Testis (tissue), 2 donors: ENCODE measurements at regions not wholly inside any gene's neighbourhood (a gene's known extent, or its start where the extent isn't known, plus 50 kb on each side); places are given as distances from the start of the nearest gene placed in this dataset.

ENCODE experiments used
- DNase-seq: peaks from one replicate; pipeline ENCODE4 v3.0.0-alpha.2; 2019
- H3K27ac ChIP-seq, 2 donors: fragments of 200-600 bp; sonication (generic); one replicate each; pipeline ENCODE4 v1.5.1; 2019
- H3K27me3 ChIP-seq: fragments of 200-600 bp; sonication (generic); one replicate; pipeline ENCODE4 v1.5.1; 2019
- H3K36me3 ChIP-seq: fragments of 200-600 bp; sonication (generic); one replicate; pipeline ENCODE4 v1.5.1; 2017; ENCODE audit warnings: low read depth; ENCODE audit errors: missing control alignments
- H3K4me1 ChIP-seq: fragments of 200-600 bp; sonication (generic); one replicate; pipeline ENCODE4 v1.5.1; 2019
- H3K4me3 ChIP-seq, 2 donors: fragments of 200-600 bp; sonication (generic); one replicate each; pipeline ENCODE4 v1.5.1; 2017 to 2019
- H3K9me3 ChIP-seq: fragments of 200-600 bp; sonication (generic); one replicate; pipeline ENCODE4 v1.5.1; 2017
- POLR2A ChIP-seq: fragments of 450-650 bp; IDR thresholded peaks from one replicate; pipeline ENCODE4 v1.6.1; 2017; ENCODE audit warnings: antibody characterized with exemption, mild to moderate bottlenecking, moderate library complexity
- WGBS, 2 donors: methylation state at CpG; one replicate each; pipeline ENCODE4 v1.1.5; 2018; 5-methylcytosine and 5-hydroxymethylcytosine counted together
- intact Hi-C: fragments of 100-400 bp; cut with DNase I; formaldehyde crosslinking; loops from one replicate; pipeline ENCODE4 v1.15.1; 2023; ENCODE audit warnings: low total_unique reads
- TF ChIP-seq, protein P1 (sequence below), 3 experiments: fragments of 450-650 bp in 2 of 3; fragments of 200-600 bp in 1 of 3; sonication (generic) in 1 of 3; IDR thresholded peaks; one replicate each; pipeline ENCODE4 v1.5.1; 2016 to 2019; ENCODE audit warnings: antibody characterized with exemption in 3 of 3, mild to moderate bottlenecking in 2 of 3, moderate library complexity in 1 of 3

DNA sequence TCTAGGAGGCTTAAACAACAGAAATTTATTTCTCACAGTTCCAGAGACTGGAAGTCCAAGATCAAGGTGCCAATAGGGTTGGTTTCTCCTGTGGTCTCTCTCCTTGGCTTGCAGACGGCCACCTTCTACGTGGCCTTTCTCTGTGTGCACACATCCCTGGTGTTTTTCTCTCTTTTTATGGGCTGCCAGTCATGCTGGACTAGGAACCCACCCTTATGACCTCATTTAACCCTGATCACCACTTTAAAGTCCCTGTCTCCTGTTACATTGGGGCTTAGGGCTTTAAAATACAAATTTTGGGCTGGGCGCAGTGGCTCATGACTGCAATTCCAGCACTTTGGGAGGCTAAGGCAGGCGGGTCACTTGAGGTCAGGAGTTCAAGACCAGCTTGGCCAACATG, 157.1 kb downstream of the TLE1 start:
- Histone ChIP-seq H3K4me1 (no peaks in the 10 kb centered on the region), H3K9me3 (no peaks in the 10 kb centered on the region), H3K4me3 (no peak overlapping the region), H3K36me3 (no peaks in the 10 kb centered on the region), H3K27me3 (no peaks in the 10 kb centered on the region), H3K27ac (no peak overlapping the region)
- intact Hi-C loops: no loop called here
- TF ChIP-seq POLR2A: no peak
- TF ChIP-seq, protein P1, sequence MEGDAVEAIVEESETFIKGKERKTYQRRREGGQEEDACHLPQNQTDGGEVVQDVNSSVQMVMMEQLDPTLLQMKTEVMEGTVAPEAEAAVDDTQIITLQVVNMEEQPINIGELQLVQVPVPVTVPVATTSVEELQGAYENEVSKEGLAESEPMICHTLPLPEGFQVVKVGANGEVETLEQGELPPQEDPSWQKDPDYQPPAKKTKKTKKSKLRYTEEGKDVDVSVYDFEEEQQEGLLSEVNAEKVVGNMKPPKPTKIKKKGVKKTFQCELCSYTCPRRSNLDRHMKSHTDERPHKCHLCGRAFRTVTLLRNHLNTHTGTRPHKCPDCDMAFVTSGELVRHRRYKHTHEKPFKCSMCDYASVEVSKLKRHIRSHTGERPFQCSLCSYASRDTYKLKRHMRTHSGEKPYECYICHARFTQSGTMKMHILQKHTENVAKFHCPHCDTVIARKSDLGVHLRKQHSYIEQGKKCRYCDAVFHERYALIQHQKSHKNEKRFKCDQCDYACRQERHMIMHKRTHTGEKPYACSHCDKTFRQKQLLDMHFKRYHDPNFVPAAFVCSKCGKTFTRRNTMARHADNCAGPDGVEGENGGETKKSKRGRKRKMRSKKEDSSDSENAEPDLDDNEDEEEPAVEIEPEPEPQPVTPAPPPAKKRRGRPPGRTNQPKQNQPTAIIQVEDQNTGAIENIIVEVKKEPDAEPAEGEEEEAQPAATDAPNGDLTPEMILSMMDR (IDR thresholded peaks at IDR 0.05): no peak
- 90 to 95% methylated on average over 4 of the region's 4 CpGs for WGBS, 2 donors
- no peak for DNase-seq

DNA sequence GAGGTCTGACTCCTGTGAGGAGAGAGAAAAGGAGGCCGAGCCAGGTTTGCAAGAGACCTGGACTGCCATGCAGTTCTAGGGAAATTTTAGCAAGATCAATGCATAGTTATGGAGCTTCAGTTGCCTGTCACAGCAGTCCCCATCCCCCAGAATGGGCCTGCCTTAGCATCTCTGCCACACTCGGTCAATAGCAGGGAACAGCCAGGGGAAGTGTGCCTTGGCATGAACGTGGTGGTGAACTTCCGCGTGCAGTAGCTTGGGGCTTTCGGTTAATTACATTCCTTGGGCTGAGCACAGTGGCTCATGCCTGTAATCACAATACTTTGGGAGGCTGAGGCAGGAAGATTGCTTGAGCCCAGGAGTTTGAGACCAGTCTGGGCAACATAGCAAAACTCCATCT, 157.8 kb downstream of the TLE1 start:
- WGBS, 2 donors: 85 to 94% methylated on average over 6 of the region's 6 CpGs
- DNase-seq: no peak
- intact Hi-C loops: no loop called here

DNA sequence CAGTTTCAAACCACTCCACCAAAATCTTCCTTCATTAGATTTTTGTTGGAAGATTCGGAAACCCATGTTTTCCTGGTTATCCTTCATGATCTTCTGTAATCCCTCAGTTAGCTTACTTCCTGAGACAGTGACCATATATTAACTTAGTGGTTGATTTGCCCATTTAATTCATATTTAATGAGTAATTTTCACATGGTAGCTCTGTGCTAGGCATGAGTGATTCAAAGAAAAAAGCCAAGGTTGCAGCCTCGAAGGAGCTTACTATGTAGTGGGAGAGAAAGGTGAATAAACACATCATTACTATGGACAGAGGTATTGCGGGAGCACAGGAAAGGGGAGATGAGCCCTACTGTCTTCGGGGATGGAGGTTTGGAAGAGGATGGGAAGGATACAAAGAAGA, 158.5 kb downstream of the TLE1 start:
- H3K9me3 ChIP-seq: no peaks in the 10 kb centered on the region
- no peak for DNase-seq
- H3K4me3 ChIP-seq: no peak overlapping the region
- no peaks in the 10 kb centered on the region for H3K36me3 ChIP-seq
- no peak overlapping the region for H3K27ac ChIP-seq
- no peak for TF ChIP-seq POLR2A
- TF ChIP-seq, protein P1 (IDR thresholded peaks at IDR 0.05): no peak
- H3K4me1 ChIP-seq: no peaks in the 10 kb centered on the region
- no peaks in the 10 kb centered on the region for H3K27me3 ChIP-seq
- intact Hi-C loops: no loop called here
- 92 to 94% methylated on average over 4 of the region's 4 CpGs for WGBS, 2 donors

More for the DNA sequence above, 157.8 kb downstream of the TLE1 start:
- no peaks in the 10 kb centered on the region for H3K9me3 ChIP-seq
- H3K36me3 ChIP-seq: no peaks in the 10 kb centered on the region
- H3K27me3 ChIP-seq: no peaks in the 10 kb centered on the region
- TF ChIP-seq POLR2A: no peak
- TF ChIP-seq, protein P1 (IDR thresholded peaks at IDR 0.05): no peak
- no peak overlapping the region for H3K4me3 ChIP-seq
- H3K27ac ChIP-seq: no peak overlapping the region
- no peaks in the 10 kb centered on the region for H3K4me1 ChIP-seq

DNA sequence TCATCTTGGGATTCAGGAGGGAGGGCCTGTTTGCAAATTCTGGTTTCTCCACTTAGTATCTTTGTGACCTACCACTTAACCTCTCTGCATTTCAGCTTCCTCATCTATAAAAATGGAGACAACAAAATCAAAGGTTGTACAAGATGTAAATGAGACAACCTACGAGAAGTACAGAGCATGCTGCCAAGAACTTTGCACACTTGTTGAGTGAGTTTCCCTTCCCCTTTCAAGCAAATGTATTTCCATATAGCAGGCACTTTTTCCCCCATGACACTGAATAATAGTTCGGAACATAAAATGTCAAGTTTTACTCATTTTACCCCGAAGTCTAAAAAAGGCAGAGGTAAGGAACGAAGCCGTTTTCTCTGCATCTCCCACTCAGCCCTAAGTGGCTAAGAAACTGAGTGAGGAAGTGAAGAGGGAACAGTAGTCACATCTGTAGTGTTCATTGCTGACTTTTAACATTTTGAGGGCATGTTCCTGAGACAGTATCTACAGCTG, 159.0 kb downstream of the TLE1 start:
- DNase-seq: no peak
- Histone ChIP-seq H3K27ac (no peak overlapping the region), H3K4me3 (no peak overlapping the region), H3K36me3 (no peaks in the 10 kb centered on the region), H3K4me1 (no peaks in the 10 kb centered on the region), H3K27me3 (no peaks in the 10 kb centered on the region), H3K9me3 (no peaks in the 10 kb centered on the region)
- TF ChIP-seq, protein P1 (IDR thresholded peaks at IDR 0.05): no peak
- intact Hi-C loops: no loop called here
- WGBS, 2 donors: 86 to 93% methylated on average over 5 of the region's 5 CpGs

- Histone ChIP-seq H3K36me3 (no peaks in the 10 kb centered on the region), H3K27me3 (no peaks in the 10 kb centered on the region), H3K27ac (no peak overlapping the region), H3K9me3 (no peaks in the 10 kb centered on the region), H3K4me3 (no peak overlapping the region), H3K4me1 (no peaks in the 10 kb centered on the region)
- TF ChIP-seq, protein P1 (IDR thresholded peaks at IDR 0.05): no peak
- TF ChIP-seq POLR2A: no peak
- DNase-seq: no peak
- WGBS, 2 donors: 75 to 83% methylated on average over 1 of the region's 1 CpG
- intact Hi-C loops: no loop called here
These were observed 159.7 kb downstream of the TLE1 start for GRCh38 chr9:81529556-81530193.
